IgD-negative memory B cell (primary cell): ENCODE measurements at regions not wholly inside any gene's neighbourhood (a gene's known extent, or its start where the extent isn't known, plus 50 kb on each side); places are given as distances from the start of the nearest gene placed in this dataset.

Experiments used
- H3K27ac Mint-ChIP-seq, 3 donors: one replicate each; pipeline ENCODE4 v1.8.0; 2020 to 2022; ENCODE audit warnings: mild to moderate bottlenecking in 3 of 3, mixed read lengths in 3 of 3, moderate library complexity in 1 of 3
- H3K27me3 Mint-ChIP-seq: one replicate; pipeline ENCODE4 v1.8.0; 2021; ENCODE audit warnings: mixed read lengths
- H3K36me3 Mint-ChIP-seq: one replicate; pipeline ENCODE4 v1.8.0; 2020; ENCODE audit warnings: mild to moderate bottlenecking, mixed read lengths
- H3K4me1 Mint-ChIP-seq, 3 donors: one replicate each; pipeline ENCODE4 v1.8.0; 2020 to 2022; ENCODE audit warnings: mixed read lengths in 3 of 3, mild to moderate bottlenecking in 1 of 3
- H3K4me3 Mint-ChIP-seq, 4 donors: one replicate each; pipeline ENCODE4 v1.8.0; 2020 to 2022; ENCODE audit warnings: mild to moderate bottlenecking in 4 of 4, mixed read lengths in 4 of 4, moderate library complexity in 3 of 4
- H3K9me3 Mint-ChIP-seq, 3 donors: one replicate each; pipeline ENCODE4 v1.8.0; 2020 to 2021; ENCODE audit warnings: mixed read lengths in 3 of 3, mild to moderate bottlenecking in 1 of 3

DNA sequence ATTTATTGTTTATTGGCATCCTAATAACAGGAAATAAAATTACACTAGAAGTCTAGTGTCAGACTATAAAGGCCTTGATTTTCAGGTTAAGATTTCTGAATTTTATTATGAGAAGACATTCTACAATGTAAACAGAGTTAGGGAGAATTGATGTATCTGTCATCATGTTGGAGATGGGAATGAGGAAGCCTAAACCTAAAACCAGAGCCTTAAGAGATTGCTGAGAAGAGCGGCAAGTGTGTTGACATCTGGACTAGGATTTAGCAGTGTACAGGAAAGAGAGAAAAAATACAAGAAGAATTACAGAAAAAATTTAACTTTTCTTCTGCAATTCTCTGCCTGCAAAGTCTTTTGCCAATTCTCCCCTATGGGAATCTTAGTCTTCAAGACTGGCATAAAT, 525.5 kb downstream of the NR2F1-AS1 start:
- peaks cover 2 to 5% (median 3%) of the 10 kb centered on the region in 3 donors for H3K9me3 Mint-ChIP-seq
- H3K27ac Mint-ChIP-seq = no peak overlapping the region
- peaks cover 0 to 1% (median 0%) of the 10 kb centered on the region in 3 donors for H3K4me1 Mint-ChIP-seq
- no peaks in the 10 kb centered on the region for H3K27me3 Mint-ChIP-seq
- H3K36me3 Mint-ChIP-seq = no peaks in the 10 kb centered on the region
- H3K4me3 Mint-ChIP-seq = no peak overlapping the region

DNA sequence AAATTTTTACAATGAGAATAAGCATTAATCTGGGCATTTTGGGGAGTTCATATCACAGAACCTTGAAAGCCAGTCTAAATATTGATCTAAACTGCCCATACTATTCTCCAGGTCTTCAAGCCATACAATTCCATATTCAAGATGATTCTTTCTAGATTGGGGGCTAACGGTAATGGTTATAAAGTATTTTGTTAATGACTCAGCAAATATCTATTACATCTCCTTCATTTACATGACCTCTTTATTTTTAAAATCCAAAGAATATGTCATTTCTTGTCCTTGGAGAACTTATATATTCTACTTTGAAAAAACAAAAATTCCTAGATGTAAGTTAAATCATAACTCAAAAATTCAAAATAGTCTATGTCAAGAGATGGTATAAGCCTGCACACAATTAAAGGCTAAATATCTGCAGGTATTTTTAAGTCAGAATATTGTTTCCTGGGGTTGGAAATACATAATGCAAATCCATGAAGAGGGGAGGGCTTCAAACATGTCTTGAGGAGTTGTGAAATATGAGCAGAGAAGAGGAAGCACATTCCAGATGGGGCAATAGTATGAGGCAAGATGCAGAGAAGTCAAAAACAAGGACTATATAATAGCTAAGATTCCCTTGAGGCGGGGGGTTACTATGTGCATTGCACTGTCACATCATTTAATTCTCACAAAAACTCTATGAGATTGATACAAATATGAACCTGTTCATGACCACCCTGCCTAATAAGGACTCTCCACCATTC, 526.4 kb downstream of the NR2F1-AS1 start:
- no peak overlapping the region for H3K27ac Mint-ChIP-seq
- peaks cover 2 to 5% (median 3%) of the 10 kb centered on the region in 3 donors for H3K9me3 Mint-ChIP-seq
- no peak overlapping the region for H3K4me3 Mint-ChIP-seq
- H3K4me1 Mint-ChIP-seq = peaks cover 0 to 1% (median 0%) of the 10 kb centered on the region in 3 donors
- H3K27me3 Mint-ChIP-seq = no peaks in the 10 kb centered on the region
- H3K36me3 Mint-ChIP-seq = no peaks in the 10 kb centered on the region

DNA sequence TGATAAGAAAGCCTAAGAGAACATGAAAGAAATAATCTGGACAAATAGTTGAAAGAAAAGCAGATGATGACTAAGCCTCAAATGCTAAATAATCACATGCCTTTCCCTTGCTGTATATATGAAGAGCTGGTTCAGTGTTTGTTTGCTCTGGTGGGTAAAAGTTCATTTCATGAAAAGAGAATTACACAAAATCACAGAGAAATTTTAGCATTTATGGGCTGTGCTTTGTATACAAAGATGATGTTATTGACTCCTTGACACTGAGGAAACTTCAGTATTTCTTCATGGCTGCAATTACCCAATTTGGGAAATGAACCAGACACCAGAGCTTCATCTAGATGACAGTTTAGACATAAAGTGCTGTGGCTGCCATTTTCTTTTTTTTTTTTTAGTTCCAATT, 527.2 kb downstream of the NR2F1-AS1 start:
- Mint-ChIP-seq H3K36me3 (no peaks in the 10 kb centered on the region), H3K4me3 (no peak overlapping the region), H3K4me1 (no peaks in the 10 kb centered on the region), H3K27me3 (no peaks in the 10 kb centered on the region), H3K9me3 (peaks cover 0 to 5% (median 3%) of the 10 kb centered on the region in 3 donors), H3K27ac (no peak overlapping the region)

DNA sequence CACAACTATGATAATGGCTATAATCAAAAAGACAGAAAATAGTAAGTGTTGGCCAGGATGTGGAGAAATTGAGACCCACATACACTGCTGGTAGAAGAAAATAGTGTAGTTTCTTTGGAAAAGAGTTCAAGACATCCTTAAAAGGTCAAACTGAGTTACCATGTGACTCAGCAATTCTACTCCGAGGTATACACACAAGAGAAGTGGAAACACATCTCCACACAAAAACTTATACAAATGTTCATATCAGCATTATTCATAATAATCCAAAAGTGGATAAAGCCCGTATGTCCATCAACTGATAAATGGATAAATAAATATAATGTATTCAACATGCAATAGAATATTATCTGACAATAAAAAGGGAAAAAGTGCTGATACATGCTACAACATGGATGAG, 532.2 kb downstream of the NR2F1-AS1 start:
- Mint-ChIP-seq H3K36me3 (no peaks in the 10 kb centered on the region), H3K4me1 (no peaks in the 10 kb centered on the region), H3K27ac (no peak overlapping the region), H3K27me3 (no peaks in the 10 kb centered on the region), H3K9me3 (no peaks in the 10 kb centered on the region), H3K4me3 (no peak overlapping the region)

DNA sequence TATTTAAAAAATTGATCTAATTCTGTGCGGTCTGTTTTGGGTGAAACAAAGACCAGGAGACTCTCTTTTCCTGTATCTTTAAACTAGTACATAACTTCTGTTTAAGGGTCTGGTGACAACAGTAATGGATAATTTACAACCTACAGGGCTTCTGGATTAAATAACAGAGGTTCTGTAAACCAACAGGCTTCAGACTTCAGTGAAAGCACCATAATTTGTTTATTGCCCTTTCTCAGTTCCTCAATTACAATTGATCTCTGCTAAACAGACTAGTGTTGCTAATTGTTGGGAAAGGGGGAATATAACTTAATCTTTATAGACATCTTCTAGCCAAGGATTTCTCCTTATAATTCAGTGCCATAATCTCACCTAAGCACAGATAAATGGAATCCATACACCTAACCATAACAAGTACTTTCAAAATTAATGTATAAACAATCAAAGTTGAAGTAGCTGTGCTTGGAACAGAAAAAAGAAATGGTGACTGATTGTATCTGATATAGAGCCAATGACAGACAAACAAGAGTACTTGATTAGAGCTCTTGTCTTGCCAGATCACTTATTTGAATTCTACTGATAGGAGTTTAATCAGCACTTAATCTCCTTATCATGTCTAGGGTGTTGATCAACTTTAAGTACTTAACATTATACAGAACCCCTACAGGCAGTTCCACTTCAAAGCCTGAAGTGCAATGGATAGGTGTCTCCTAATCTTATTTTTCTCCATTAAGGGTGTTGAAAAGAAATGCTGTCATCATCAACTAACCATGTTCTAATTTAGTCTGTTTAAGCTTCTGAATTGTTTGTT, 536.0 kb downstream of the NR2F1-AS1 start:
- H3K4me1 Mint-ChIP-seq = no peaks in the 10 kb centered on the region
- H3K27ac Mint-ChIP-seq = no peak overlapping the region
- H3K4me3 Mint-ChIP-seq = no peak overlapping the region
- no peaks in the 10 kb centered on the region for H3K27me3 Mint-ChIP-seq
- no peaks in the 10 kb centered on the region for H3K36me3 Mint-ChIP-seq
- H3K9me3 Mint-ChIP-seq = peaks cover 0 to 3% (median 0%) of the 10 kb centered on the region in 3 donors

DNA sequence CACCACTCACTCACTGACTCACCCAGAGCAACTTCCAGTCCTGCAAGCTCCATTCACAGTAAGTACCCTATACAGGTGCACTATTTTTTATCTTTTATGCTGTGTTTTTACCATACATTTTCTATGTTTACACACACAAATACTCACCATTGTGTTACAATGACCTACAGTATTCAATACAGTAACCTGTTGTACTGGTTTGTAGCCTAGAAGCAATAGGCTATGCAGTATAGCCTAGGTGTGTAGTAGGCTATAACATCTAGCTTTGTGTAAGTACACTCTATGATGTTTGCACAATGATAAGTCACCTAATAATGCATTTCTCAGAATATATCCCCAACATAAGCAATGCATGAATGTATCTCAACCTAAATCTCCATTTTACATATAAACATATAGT, 541.1 kb downstream of the NR2F1-AS1 start:
- Mint-ChIP-seq H3K4me1 (no peaks in the 10 kb centered on the region), H3K9me3 (peaks cover 0 to 6% (median 0%) of the 10 kb centered on the region in 3 donors), H3K27ac (no peak overlapping the region), H3K27me3 (no peaks in the 10 kb centered on the region), H3K4me3 (no peak overlapping the region), H3K36me3 (no peaks in the 10 kb centered on the region)

DNA sequence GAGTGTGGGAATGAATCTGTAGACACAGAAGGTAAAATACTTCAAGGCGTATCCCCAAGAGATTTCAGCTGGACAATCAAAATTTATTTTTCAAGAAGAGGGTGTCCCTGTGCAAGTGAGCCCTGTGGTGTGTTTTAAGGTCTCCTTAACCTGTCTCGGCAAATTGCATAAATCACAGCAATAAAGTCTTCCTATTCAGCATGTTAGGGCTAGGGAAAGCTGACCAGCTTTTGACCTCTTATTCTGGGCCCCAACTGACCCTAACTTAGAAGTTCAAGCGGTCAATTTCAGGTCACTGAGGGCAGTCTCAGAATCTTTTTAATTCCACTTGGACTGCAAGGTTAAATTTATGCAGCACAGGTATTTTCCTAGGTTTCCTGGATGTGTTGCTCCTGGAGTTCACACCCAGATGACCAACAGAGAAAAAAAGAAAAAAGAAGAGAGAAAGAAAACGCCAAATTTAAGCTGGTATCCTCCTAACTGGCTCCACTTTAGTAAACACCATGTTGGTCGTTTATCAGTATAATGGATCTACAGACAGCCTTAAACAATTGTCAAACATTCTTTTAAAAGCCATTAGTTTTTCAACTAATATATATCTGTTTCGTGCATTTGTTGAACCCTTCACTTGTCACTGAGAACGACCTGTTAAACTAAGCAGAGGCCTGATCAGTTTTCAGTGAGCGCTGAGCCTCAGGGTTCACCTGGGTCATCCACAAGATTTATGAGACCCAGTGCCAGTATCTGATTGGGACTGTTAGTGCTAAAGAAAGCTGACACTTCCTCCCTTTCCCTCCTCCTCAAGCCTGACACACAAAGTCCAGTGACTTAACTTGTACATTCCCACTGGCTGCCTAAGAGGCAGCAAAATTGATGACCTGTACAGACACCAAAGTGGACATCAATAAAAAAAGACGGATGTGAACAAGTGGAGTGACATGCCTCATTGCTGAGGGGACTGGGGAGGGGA, 546.1 kb downstream of the NR2F1-AS1 start:
- H3K36me3 Mint-ChIP-seq = no peaks in the 10 kb centered on the region
- H3K4me1 Mint-ChIP-seq = no peaks in the 10 kb centered on the region
- H3K9me3 Mint-ChIP-seq = peaks cover 0 to 7% (median 0%) of the 10 kb centered on the region in 3 donors
- no peak overlapping the region for H3K4me3 Mint-ChIP-seq
- H3K27me3 Mint-ChIP-seq = no peaks in the 10 kb centered on the region
- no peak overlapping the region for H3K27ac Mint-ChIP-seq

DNA sequence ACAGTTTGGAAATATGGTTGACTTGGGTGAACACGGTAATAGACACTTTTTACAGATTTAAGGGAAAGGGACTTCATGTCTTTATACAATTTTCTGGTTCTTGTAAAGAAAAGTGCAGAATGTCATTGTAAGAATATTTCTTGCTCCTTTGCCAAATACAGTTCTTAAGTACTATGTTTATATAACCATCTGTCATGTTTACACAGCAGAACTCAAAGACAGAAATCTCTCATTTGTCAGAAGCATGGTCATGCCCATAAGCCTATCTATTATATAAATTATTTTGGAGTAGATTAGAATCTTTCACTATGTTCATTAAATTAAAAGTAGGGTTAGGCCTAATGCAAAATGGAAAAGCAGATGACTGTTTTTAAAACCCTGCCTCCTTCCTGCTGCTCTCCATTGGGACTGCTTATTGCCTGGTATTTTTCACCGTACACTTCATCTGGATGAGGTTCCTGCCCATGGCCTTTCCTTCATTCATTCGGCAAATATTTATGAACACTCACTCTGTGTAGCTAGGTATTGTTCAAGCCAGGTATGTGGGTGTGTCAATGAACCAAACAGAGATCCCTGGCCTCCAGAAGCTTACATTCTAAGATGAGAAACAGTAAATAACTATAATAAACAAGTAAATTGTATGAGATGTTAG, 558.1 kb downstream of the NR2F1-AS1 start:
- no peaks in the 10 kb centered on the region for H3K36me3 Mint-ChIP-seq
- no peak overlapping the region for H3K27ac Mint-ChIP-seq
- H3K4me3 Mint-ChIP-seq = no peak overlapping the region
- peaks cover 1% of the 10 kb centered on the region for H3K27me3 Mint-ChIP-seq
- H3K4me1 Mint-ChIP-seq = no peaks in the 10 kb centered on the region
- H3K9me3 Mint-ChIP-seq = peaks cover 0 to 4% (median 3%) of the 10 kb centered on the region in 3 donors

DNA sequence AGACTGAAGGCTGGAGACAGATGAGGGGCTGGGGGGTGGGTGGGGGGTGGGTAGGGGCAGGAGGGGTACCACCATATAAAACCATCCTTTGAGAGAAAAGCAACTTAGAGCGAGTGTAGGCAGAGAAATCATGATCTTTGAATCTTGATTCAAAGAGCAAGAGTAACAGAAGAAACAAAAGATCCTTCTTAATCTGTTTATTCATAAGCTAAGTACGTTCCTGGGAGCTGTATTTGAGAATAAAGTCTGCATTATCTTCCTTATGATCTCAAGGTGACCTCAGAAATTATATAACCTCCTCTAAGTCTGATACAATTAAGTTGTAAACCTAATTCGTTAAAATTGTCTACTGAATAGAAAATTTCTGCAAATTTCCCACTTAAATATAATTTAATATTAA, 558.8 kb downstream of the NR2F1-AS1 start:
- Mint-ChIP-seq H3K9me3 (peaks cover 0 to 4% (median 3%) of the 10 kb centered on the region in 3 donors), H3K27ac (no peak overlapping the region), H3K4me1 (no peaks in the 10 kb centered on the region), H3K36me3 (no peaks in the 10 kb centered on the region), H3K4me3 (no peak overlapping the region), H3K27me3 (peaks cover 1% of the 10 kb centered on the region)

DNA sequence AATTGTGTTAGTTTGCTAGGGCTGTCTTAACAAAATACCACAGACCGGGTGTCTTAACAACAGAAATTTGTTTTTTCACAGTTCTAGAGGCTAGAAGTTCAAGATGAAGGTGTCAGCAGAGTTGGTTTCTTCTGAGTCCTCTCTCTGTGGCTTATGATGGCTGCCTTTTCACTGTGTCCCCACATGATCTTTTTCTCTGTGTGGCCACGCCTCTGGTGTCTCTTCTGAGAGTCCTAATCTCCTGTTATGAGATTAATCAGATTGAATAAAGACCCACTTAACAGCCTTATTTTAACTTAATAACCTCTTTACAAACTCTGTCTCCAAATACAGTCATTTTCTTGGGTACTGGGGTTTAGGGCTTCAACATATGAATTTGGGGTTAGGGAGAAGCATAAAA, 561.1 kb downstream of the NR2F1-AS1 start:
- no peaks in the 10 kb centered on the region for H3K27me3 Mint-ChIP-seq
- no peaks in the 10 kb centered on the region for H3K9me3 Mint-ChIP-seq
- H3K36me3 Mint-ChIP-seq = no peaks in the 10 kb centered on the region
- H3K27ac Mint-ChIP-seq = no peak overlapping the region
- H3K4me1 Mint-ChIP-seq = no peaks in the 10 kb centered on the region
- no peak overlapping the region for H3K4me3 Mint-ChIP-seq

DNA sequence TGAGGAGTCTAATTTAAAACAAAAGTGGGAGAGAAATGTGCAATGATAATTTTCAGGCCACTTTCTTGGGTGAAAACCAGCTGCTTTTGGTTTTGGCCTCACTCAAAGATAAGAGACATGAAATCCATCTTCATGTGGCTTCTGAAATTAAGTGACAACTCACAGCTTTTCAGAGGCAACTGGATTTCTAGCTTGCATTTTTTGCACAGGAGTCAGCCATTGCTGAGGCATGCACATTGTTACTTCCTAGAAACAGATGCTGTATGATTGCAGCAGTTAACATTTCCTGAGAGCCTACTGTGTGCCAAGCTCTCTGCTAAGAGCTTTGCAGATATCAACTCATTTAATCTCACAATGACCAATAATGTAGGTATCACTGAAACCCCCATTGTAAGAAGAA, 562.6 kb downstream of the NR2F1-AS1 start:
- no peak overlapping the region for H3K27ac Mint-ChIP-seq
- no peak overlapping the region for H3K4me3 Mint-ChIP-seq
- no peaks in the 10 kb centered on the region for H3K4me1 Mint-ChIP-seq
- H3K9me3 Mint-ChIP-seq = peaks cover 0 to 4% (median 1%) of the 10 kb centered on the region in 3 donors
- no peaks in the 10 kb centered on the region for H3K27me3 Mint-ChIP-seq
- no peaks in the 10 kb centered on the region for H3K36me3 Mint-ChIP-seq

DNA sequence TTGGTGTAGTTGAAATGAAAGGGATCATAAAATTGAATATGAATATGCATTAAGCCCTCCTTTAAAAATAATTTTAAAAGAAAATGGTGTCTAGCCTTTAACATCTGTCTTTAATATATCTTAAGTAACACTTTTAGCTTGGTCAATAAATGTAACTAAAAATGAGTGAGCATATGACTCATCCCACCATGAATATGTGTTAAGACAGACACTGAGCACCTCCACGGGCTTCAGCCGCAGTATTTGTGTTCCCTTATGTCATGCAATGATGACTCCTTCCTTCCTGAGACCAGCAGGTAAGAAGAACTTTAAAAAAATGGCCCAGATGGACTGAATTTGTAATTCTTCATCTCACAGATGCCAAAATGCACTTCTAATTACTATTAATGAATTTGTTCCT, 563.2 kb downstream of the NR2F1-AS1 start:
- Mint-ChIP-seq H3K36me3 (no peaks in the 10 kb centered on the region), H3K9me3 (peaks cover 0 to 4% (median 1%) of the 10 kb centered on the region in 3 donors), H3K4me3 (no peak overlapping the region), H3K27ac (no peak overlapping the region), H3K4me1 (no peaks in the 10 kb centered on the region), H3K27me3 (no peaks in the 10 kb centered on the region)

DNA sequence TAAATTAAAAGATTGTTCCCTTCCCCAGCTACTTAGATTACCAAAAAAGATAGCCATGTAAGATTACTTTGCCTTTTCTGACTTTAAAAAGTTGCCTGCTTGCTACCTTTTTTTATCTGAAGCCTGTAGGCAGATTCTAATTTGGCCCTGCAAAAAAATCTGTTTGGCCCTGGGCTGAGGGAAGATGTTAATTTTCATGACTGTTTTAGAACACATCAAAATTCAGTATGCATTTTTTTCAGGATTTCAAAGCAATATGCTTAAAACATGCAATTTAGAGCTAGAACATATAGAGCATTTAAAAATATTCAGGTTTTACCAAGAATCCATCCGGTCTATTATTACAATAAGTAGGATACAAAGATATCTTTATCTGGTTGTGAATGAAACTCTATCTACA, 563.6 kb downstream of the NR2F1-AS1 start:
- Mint-ChIP-seq H3K36me3 (no peaks in the 10 kb centered on the region), H3K4me3 (no peak overlapping the region), H3K27ac (no peak overlapping the region), H3K27me3 (no peaks in the 10 kb centered on the region), H3K4me1 (no peaks in the 10 kb centered on the region), H3K9me3 (peaks cover 0 to 4% (median 1%) of the 10 kb centered on the region in 3 donors)

DNA sequence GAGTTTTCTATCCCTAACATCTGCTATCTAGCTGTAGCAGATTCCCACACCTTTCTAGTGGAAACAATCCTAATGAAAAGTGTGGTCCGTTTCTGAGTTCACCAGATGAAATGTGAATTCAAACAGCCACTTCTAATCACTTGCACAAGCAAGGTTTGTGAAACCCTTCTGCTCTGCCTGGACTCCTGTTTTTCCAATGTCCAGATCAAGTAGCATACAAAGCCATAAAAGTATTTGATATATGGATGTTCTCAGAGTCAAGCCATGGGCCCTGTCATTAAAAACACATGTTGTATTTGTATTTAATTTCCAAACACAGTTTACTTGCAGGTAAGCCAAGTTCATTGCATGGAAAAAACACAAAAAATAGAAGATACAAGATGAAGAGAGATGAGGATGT, 570.4 kb downstream of the NR2F1-AS1 start:
- H3K27ac Mint-ChIP-seq = no peak overlapping the region
- H3K4me3 Mint-ChIP-seq = no peak overlapping the region
- no peaks in the 10 kb centered on the region for H3K36me3 Mint-ChIP-seq
- no peaks in the 10 kb centered on the region for H3K27me3 Mint-ChIP-seq
- no peaks in the 10 kb centered on the region for H3K4me1 Mint-ChIP-seq
- peaks cover 0 to 8% (median 1%) of the 10 kb centered on the region in 3 donors for H3K9me3 Mint-ChIP-seq
